ENCODE measurements at regions not wholly inside any gene's neighbourhood (a gene's known extent, or its start where the extent isn't known, plus 50 kb on each side); places are given as distances from the start of the nearest gene placed in this dataset.

GRCh38 chr20:7496394-7496991 is 443.8 kb downstream of the HAO1 start:
- TF ChIP-seq POLR2A (IDR thresholded peaks at IDR 0.05) (no peak), CTCF (IDR thresholded peaks at IDR 0.05) (no peak), EP300 (IDR thresholded peaks at IDR 0.05) (no peak)

All from tibial nerve (tissue), 4 donors.